22Rv1 (cell line): ENCODE measurements at regions not wholly inside any gene's neighbourhood (a gene's known extent, or its start where the extent isn't known, plus 50 kb on each side); places are given as distances from the start of the nearest gene placed in this dataset.

Experiments used
- CTCF ChIP-seq: fragments of 450-650 bp; IDR thresholded peaks from 2 replicates; pipeline ENCODE4 v1.5.1; 2017; ENCODE audit warnings: mild to moderate bottlenecking
- ZFX ChIP-seq: fragments of 450-650 bp; IDR thresholded peaks from 2 replicates; pipeline ENCODE4 v1.6.1; 2017; ENCODE audit warnings: antibody characterized with exemption, borderline replicate concordance

- no peak for TF ChIP-seq CTCF
- no peak for TF ChIP-seq ZFX
Measured at GRCh38 chr12:116427200-116427930, 131.8 kb upstream of the MAP1LC3B2 start.
